ENCODE measurements at regions not wholly inside any gene's neighbourhood (a gene's known extent, or its start where the extent isn't known, plus 50 kb on each side); places are given as distances from the start of the nearest gene placed in this dataset.

- no peak for TF ChIP-seq MYC (IDR thresholded peaks at IDR 0.05; ENCODE audit: low read depth, low read length)
- no peak for TF ChIP-seq MAX (IDR thresholded peaks at IDR 0.05; ENCODE audit: low read depth, low read length)
- no peak for TF ChIP-seq CTCF (IDR thresholded peaks at IDR 0.05; ENCODE audit: low read depth, low read length)
- no peak for TF ChIP-seq POLR2A (IDR thresholded peaks at IDR 0.05; ENCODE audit: extremely low read depth, insufficient read length)
- H3K4me3 ChIP-seq (ENCODE audit: low read depth, low read length) = no peak overlapping the region
- DNase-seq (ENCODE audit: low read depth) = no peak
Observed at GRCh38 chr18:46256078-46256477, 151.9 kb downstream of the HAUS1 start.

GRCh38 chr18:46257366-46257765 lies 153.2 kb downstream of the HAUS1 start:
- no peak for DNase-seq (ENCODE audit: low read depth)
- H3K4me3 ChIP-seq (ENCODE audit: low read depth, low read length) = no peak overlapping the region
- TF ChIP-seq MAX (IDR thresholded peaks at IDR 0.05; ENCODE audit: low read depth, low read length) = no peak
- TF ChIP-seq POLR2A (IDR thresholded peaks at IDR 0.05; ENCODE audit: extremely low read depth, insufficient read length) = no peak
- no peak for TF ChIP-seq MYC (IDR thresholded peaks at IDR 0.05; ENCODE audit: low read depth, low read length)
- no peak for TF ChIP-seq CTCF (IDR thresholded peaks at IDR 0.05; ENCODE audit: low read depth, low read length)

GRCh38 chr18:46260016-46260878 lies 156.1 kb downstream of the HAUS1 start:
- TF ChIP-seq MAX (IDR thresholded peaks at IDR 0.05; ENCODE audit: low read depth, low read length) (no peak), POLR2A (IDR thresholded peaks at IDR 0.05; ENCODE audit: extremely low read depth, insufficient read length) (no peak), MYC (IDR thresholded peaks at IDR 0.05; ENCODE audit: low read depth, low read length) (no peak), CTCF (IDR thresholded peaks at IDR 0.05; ENCODE audit: low read depth, low read length) (no peak)
- no peak overlapping the region for H3K4me3 ChIP-seq (ENCODE audit: low read depth, low read length)
- DNase-seq (ENCODE audit: low read depth) = no peak

- H3K4me3 ChIP-seq (ENCODE audit: low read depth, low read length) = no peak overlapping the region
- no peak for TF ChIP-seq MYC (IDR thresholded peaks at IDR 0.05; ENCODE audit: low read depth, low read length)
- DNase-seq (ENCODE audit: low read depth) = no peak
Observed at GRCh38 chr18:46260879-46261143, 156.6 kb downstream of the HAUS1 start.

- H3K4me3 ChIP-seq (ENCODE audit: low read depth, low read length) = no peak overlapping the region
- no peak for DNase-seq (ENCODE audit: low read depth)
- TF ChIP-seq MAX (IDR thresholded peaks at IDR 0.05; ENCODE audit: low read depth, low read length) = no peak
- no peak for TF ChIP-seq CTCF (IDR thresholded peaks at IDR 0.05; ENCODE audit: low read depth, low read length)
- no peak for TF ChIP-seq POLR2A (IDR thresholded peaks at IDR 0.05; ENCODE audit: extremely low read depth, insufficient read length)
- no peak for TF ChIP-seq MYC (IDR thresholded peaks at IDR 0.05; ENCODE audit: low read depth, low read length)
Observed at GRCh38 chr18:46261799-46262198, 157.6 kb downstream of the HAUS1 start.

- no peak overlapping the region for H3K4me3 ChIP-seq (ENCODE audit: low read depth, low read length)
- no peak for DNase-seq (ENCODE audit: low read depth)
- TF ChIP-seq POLR2A (IDR thresholded peaks at IDR 0.05; ENCODE audit: extremely low read depth, insufficient read length) = no peak
- no peak for TF ChIP-seq CTCF (IDR thresholded peaks at IDR 0.05; ENCODE audit: low read depth, low read length)
- TF ChIP-seq MYC (IDR thresholded peaks at IDR 0.05; ENCODE audit: low read depth, low read length) = no peak
- TF ChIP-seq MAX (IDR thresholded peaks at IDR 0.05; ENCODE audit: low read depth, low read length) = no peak
Observed at GRCh38 chr18:46262856-46263255, 158.7 kb downstream of the HAUS1 start.
